Endothelial cell of umbilical vein (primary cell): ENCODE measurements at regions not wholly inside any gene's neighbourhood (a gene's known extent, or its start where the extent isn't known, plus 50 kb on each side); places are given as distances from the start of the nearest gene placed in this dataset.

ENCODE experiments used
- BruUV-seq: library from RNA; stranded (reverse); fragments of 400-500 nt; replicated peaks from 2 replicates; lab custom pipeline; 2021; lab: Mats Ljungman, UMichigan
- CTCF ChIA-PET: fragments of 300-600, 350-600 bp; sonication (Branson Sonifier 250); formaldehyde crosslinking; loops from one replicate; lab custom pipeline; 2021; ENCODE audit warnings: antibody characterized with exemption, inconsistent platforms; lab: Charles Lee
- POLR2A ChIA-PET: fragments of 300-600, 350-600 bp; sonication (Branson Sonifier 250); formaldehyde crosslinking; loops from one replicate; lab custom pipeline; 2021; ENCODE audit warnings: antibody characterized with exemption, inconsistent platforms; lab: Charles Lee
- DNase-seq: peaks from one replicate; pipeline ENCODE4 v3.0.0-alpha.2; 2011; ENCODE audit warnings: low read depth, low spot score
- FAIRE-seq: peaks from 2 replicates; lab custom pipeline; 2011; peaks lifted over from hg19 to GRCh38; lab: Jason Lieb, UNC
- H2AFZ ChIP-seq: 2 replicates; pipeline ENCODE4 v1.6.0; 2012; ENCODE audit warnings: low read depth, low read length, control low read depth, inconsistent platforms
- H3K27ac ChIP-seq: 2 replicates; pipeline ENCODE4 v1.5.1; 2011; ENCODE audit warnings: low read depth, mild to moderate bottlenecking, control low read depth, low read length, moderate library complexity; ENCODE audit not compliant: insufficient read depth
- H3K27me3 ChIP-seq, 2 experiments: 2 replicates each; pipeline versions ENCODE4 v1.6.0 to v1.6.1; 2011; ENCODE audit warnings: low read length in 2 of 2, mixed read lengths in 1 of 2; ENCODE audit not compliant: control insufficient read depth in 2 of 2, insufficient read depth in 2 of 2
- H3K36me3 ChIP-seq, 2 experiments: 2 replicates in 1 of 2; 3 replicates in 1 of 2; pipeline ENCODE4 v1.5.1; 2011; ENCODE audit warnings: low read length in 2 of 2, mild to moderate bottlenecking in 1 of 2, moderate library complexity in 1 of 2; ENCODE audit not compliant: control insufficient read depth in 2 of 2, insufficient read depth in 2 of 2; ENCODE audit errors: extremely low read depth in 1 of 2
- H3K4me1 ChIP-seq: 3 replicates; pipeline ENCODE4 v1.5.1; 2011; ENCODE audit warnings: mild to moderate bottlenecking, low read length; ENCODE audit not compliant: control insufficient read depth, insufficient read depth; ENCODE audit errors: extremely low read depth
- H3K4me2 ChIP-seq: 2 replicates; pipeline ENCODE4 v1.6.1; 2011; ENCODE audit warnings: low read length, control low read depth, mixed read lengths; ENCODE audit not compliant: insufficient read depth
- H3K4me3 ChIP-seq, 3 experiments: fragments of 200-600 bp in 1 of 3; sonication (generic), shearing (Covaris generic) in 1 of 3; replicated peaks in 1 of 3; 2 replicates each; pipeline ENCODE4 v1.5.1; 2011 to 2016; ENCODE audit warnings: control low read depth in 3 of 3, low read length in 3 of 3, mild to moderate bottlenecking in 2 of 3, inconsistent platforms in 1 of 3, low read depth in 1 of 3, moderate library complexity in 1 of 3; ENCODE audit not compliant: insufficient read depth in 1 of 3
- H3K79me2 ChIP-seq: 2 replicates; pipeline ENCODE4 v1.6.0; 2012; ENCODE audit warnings: low read length, inconsistent platforms; ENCODE audit not compliant: control insufficient read depth, insufficient read depth
- H3K9ac ChIP-seq: replicated peaks from 2 replicates; pipeline ENCODE3; 2011; ENCODE audit warnings: low read length, control low read depth; ENCODE audit not compliant: insufficient read depth; ENCODE audit errors: extremely low read depth
- H3K9me1 ChIP-seq: replicated peaks from 3 replicates; pipeline ENCODE4 v1.6.0; 2011; ENCODE audit warnings: mild to moderate bottlenecking, low read length; ENCODE audit not compliant: control insufficient read depth, insufficient read depth; ENCODE audit errors: extremely low read depth
- H3K9me3 ChIP-seq: replicated peaks from 2 replicates; pipeline ENCODE4 v1.5.1; 2012; ENCODE audit warnings: low read length, inconsistent platforms; ENCODE audit not compliant: control insufficient read depth, insufficient read depth
- H4K20me1 ChIP-seq: replicated peaks from 2 replicates; pipeline ENCODE3; 2011; ENCODE audit warnings: mild to moderate bottlenecking, low read length; ENCODE audit not compliant: control insufficient read depth, insufficient read depth; ENCODE audit errors: extremely low read depth
- CTCF ChIP-seq, 2 donors: IDR thresholded peaks; 1 replicate in 1 of 2; 2 replicates in 1 of 2; pipeline ENCODE4 v1.5.1; 2011; ENCODE audit warnings: low read length in 2 of 2, mild to moderate bottlenecking in 2 of 2, moderate library complexity in 2 of 2, control low read depth in 1 of 2, inconsistent platforms in 1 of 2, low read depth in 1 of 2; ENCODE audit not compliant: insufficient read depth in 1 of 2; ENCODE audit errors: extremely low read depth in 1 of 2
- EZH2 ChIP-seq: IDR thresholded peaks from 2 replicates; pipeline ENCODE4 v1.6.1; 2012; ENCODE audit warnings: borderline replicate concordance, low read depth, mild to moderate bottlenecking, moderate library complexity, low read length, inconsistent platforms; ENCODE audit not compliant: severe bottlenecking
- FOS ChIP-seq: IDR thresholded peaks from 2 replicates; pipeline ENCODE4 v1.6.1; 2011; ENCODE audit warnings: mild to moderate bottlenecking, low read length, moderate library complexity, borderline replicate concordance; ENCODE audit not compliant: insufficient read depth
- GATA2 ChIP-seq: IDR thresholded peaks from 2 replicates; pipeline ENCODE4 v1.7.0; 2011; ENCODE audit warnings: low read depth, mild to moderate bottlenecking, moderate library complexity, mixed read lengths, low read length; ENCODE audit not compliant: insufficient read length, insufficient read depth
- JUN ChIP-seq: IDR thresholded peaks from 2 replicates; pipeline ENCODE4 v1.6.1; 2011; ENCODE audit warnings: borderline replicate concordance, low read depth; ENCODE audit not compliant: insufficient read length, insufficient read depth
- MAX ChIP-seq: IDR thresholded peaks from 2 replicates; pipeline ENCODE4 v1.6.1; 2011; ENCODE audit not compliant: insufficient read depth, insufficient read length
- MYC ChIP-seq: IDR thresholded peaks from one replicate; pipeline ENCODE4 v1.6.1; 2011; ENCODE audit warnings: mild to moderate bottlenecking, low read depth, low read length
- POLR2A ChIP-seq: IDR thresholded peaks from 2 replicates; pipeline ENCODE4 v1.6.1; 2012; ENCODE audit warnings: low read depth, mild to moderate bottlenecking, control low read depth, low read length
- POLR2AphosphoS5 ChIP-seq: IDR thresholded peaks from 2 replicates; pipeline ENCODE4 v1.6.1; 2012; ENCODE audit warnings: low read depth, mild to moderate bottlenecking, control low read depth, low read length, moderate library complexity; ENCODE audit not compliant: insufficient read depth
- dilution Hi-C: fragments of 300-500 bp; cut with MboI; formaldehyde crosslinking; loops from one replicate; pipeline ENCODE4 v1.15.0; 2019; ENCODE audit warnings: low sequenced_read_pairs; ENCODE audit not compliant: extremely low pct_ligation_motif_present
- intact Hi-C: fragments of 100-400 bp; cut with micrococcal nuclease; formaldehyde crosslinking; loops from one replicate; pipeline ENCODE4 v1.10.0; 2022

DNA sequence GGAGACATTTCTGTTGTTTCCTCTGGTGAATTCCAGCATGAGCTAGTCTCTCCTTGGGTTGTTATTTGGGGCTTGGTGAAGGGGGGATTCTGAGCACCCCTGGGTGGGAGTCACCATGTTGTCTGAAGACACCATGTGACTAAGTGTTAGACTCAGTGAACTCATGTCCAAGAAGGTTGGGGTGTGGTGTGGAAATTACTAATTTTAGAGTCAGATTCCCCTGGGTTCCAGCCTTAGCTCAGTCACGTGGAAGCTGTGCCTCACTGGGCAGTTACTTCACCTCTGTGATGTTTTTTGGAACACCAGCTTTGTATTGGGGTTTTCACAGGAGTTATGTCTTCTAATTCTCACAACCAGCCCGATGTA lies 171.5 kb downstream of the RPLP1 start:
- TF ChIP-seq MYC: no peak
- no peak for TF ChIP-seq POLR2A
- no peak for TF ChIP-seq JUN
- TF ChIP-seq GATA2: no peak
- no peak for TF ChIP-seq EZH2
- no peak for TF ChIP-seq CTCF (IDR thresholded peaks at IDR 0.05; ENCODE audit: extremely low read depth in 1 of 2, insufficient read depth in 1 of 2, low read depth in 1 of 2, low read length in 2 of 2)
- no peak for TF ChIP-seq MAX
- no peak for TF ChIP-seq FOS
- TF ChIP-seq POLR2AphosphoS5: no peak

More for the DNA sequence above, 171.5 kb downstream of the RPLP1 start:
- Histone ChIP-seq H3K9me3 (no peaks in the 10 kb centered on the region), H3K9me1 (no peaks in the 10 kb centered on the region), H3K4me2 (no peak overlapping the region), H4K20me1 (no peaks in the 10 kb centered on the region), H3K79me2 (no peaks in the 10 kb centered on the region), H3K9ac (no peak overlapping the region), H3K27ac (no peak overlapping the region), H3K36me3 (no peaks in the 10 kb centered on the region), H2AFZ (no peak overlapping the region), H3K4me1 (no peaks in the 10 kb centered on the region), H3K4me3 (no peak overlapping the region), H3K27me3 (no peaks in the 10 kb centered on the region)
- no TSS peak for BruUV-seq
- FAIRE-seq (no peak), DNase-seq (no peak)
- intact Hi-C loops (no loop called here), dilution Hi-C loops (no loop called here)
- CTCF ChIA-PET: no interaction called here
- POLR2A ChIA-PET: no interaction called here
